GM10266 (cell line): ENCODE measurements at regions not wholly inside any gene's neighbourhood (a gene's known extent, or its start where the extent isn't known, plus 50 kb on each side); places are given as distances from the start of the nearest gene placed in this dataset.

ENCODE experiments used
- DNase-seq: peaks from one replicate; pipeline ENCODE4 v3.0.0; 2012; ENCODE audit errors: extremely low spot score
- TF ChIP-seq, protein P1 (sequence below): IDR thresholded peaks from 2 replicates; pipeline ENCODE4 v1.5.1; 2012; ENCODE audit warnings: mild to moderate bottlenecking, low read depth; ENCODE audit not compliant: control insufficient read depth, insufficient read depth; ENCODE audit errors: missing control alignments

DNA sequence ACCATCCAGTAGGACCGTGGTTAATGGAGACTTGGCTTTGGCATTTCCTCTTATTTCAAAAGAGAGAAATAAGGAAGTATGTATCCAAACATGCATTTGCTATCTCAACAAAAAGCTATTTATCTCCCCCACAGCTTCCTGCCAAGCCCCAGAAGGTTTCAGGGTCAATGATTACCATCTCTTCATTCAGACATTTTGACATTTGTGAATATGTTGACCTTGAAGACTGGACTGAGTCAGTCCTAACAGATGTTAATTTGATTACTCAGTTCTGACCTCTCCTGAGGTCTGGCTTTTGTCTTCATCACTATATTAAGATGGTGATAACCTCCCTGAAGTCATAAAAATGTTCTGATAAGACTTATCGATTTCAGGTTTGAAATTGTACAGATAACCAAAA is 479.4 kb downstream of the AGTPBP1 start:
- TF ChIP-seq, protein P1, sequence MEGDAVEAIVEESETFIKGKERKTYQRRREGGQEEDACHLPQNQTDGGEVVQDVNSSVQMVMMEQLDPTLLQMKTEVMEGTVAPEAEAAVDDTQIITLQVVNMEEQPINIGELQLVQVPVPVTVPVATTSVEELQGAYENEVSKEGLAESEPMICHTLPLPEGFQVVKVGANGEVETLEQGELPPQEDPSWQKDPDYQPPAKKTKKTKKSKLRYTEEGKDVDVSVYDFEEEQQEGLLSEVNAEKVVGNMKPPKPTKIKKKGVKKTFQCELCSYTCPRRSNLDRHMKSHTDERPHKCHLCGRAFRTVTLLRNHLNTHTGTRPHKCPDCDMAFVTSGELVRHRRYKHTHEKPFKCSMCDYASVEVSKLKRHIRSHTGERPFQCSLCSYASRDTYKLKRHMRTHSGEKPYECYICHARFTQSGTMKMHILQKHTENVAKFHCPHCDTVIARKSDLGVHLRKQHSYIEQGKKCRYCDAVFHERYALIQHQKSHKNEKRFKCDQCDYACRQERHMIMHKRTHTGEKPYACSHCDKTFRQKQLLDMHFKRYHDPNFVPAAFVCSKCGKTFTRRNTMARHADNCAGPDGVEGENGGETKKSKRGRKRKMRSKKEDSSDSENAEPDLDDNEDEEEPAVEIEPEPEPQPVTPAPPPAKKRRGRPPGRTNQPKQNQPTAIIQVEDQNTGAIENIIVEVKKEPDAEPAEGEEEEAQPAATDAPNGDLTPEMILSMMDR = no peak
- DNase-seq = no peak

DNA sequence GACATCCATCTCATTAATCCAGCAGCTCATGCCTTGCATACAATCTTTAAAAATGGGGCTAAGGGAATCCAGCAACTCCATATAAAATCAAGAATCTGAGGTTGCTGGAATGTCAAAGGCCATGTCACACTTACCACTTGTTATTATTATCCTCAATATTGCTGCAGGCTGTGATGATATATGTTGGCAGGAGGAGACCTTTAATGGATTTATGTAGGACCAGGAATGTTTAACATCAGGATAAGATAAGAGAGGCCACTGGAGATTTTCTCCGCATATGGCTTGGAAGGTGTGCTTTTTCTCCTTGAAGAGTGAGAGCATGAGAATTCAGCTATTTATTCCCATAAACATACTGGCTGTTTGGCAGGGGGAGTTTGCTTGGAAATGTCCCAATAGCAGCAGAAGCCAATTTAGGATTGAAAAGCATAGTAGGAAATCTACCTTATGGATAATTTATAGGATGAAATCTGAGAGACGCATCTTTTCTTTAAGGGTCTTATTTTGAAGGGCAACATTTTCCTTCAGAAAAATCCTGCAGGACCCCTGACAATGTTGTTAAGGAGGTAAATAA is 481.4 kb downstream of the AGTPBP1 start:
- DNase-seq = no peak

DNA sequence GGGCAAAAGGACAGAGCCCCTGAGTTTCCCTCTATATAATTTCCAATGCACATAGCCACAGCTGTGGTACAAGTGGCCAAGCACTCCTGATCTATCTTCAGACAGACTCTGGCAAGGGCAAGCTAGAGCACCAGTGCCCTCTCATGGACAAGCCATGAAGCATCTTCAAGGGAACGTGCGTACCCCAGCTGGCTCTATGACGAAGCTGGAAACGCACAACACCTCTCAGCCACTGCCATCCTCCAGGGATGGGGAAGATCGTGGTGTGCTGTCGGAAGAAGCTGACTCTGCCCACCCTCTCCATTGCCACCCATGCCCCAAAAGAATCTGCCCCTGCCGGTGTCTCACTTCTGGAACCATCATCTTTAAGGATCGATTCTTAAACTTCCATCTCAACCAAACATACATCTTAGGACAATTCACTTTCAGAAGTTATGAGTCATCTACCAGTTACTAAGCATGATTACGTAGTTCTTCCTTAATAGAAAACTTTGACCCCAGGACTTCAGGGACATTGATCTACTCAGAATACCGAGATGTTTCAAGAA is 482.9 kb downstream of the AGTPBP1 start:
- TF ChIP-seq, protein P1 = peak; percentile 63
- DNase-seq = peak; percentile 56

More for the DNA sequence above, 481.4 kb downstream of the AGTPBP1 start:
- TF ChIP-seq, protein P1 = no peak

DNA sequence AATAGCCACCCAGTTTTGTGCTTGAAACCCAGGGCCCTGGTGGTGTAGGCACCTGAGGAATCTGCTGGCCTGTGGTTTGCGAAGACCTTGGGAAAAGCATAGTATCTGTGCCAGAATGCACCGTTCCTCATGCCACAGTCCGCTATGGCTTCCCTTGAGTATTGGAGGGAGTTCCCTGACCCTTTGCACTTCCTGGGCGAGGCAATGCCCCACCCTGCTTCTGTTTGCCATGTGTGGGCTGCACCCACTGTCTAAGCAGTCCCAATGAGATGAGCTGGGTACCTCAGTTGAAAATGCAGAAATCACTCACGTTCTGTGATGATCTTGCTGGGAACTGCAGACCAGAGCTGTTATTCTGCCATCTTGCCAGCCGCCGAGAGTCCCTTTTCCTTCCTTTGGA is 483.5 kb downstream of the AGTPBP1 start:
- TF ChIP-seq, protein P1 = no peak
- no peak for DNase-seq

DNA sequence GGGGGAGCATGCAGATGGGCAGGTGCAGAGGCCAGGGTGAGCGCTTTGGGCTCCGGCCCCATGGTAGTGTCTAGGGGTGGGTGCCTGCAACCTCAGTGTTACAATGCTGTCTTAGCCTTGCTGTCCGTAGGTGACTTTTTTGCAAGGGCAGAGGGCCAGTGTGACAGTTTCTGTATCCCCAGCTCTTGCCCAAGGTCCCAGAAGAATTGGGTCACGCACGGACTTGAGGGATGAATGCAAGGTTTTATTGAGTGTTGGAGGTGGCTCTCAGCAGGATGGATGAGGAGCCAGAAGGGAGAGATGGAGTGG is 492.5 kb downstream of the AGTPBP1 start:
- TF ChIP-seq, protein P1 = no peak

DNA sequence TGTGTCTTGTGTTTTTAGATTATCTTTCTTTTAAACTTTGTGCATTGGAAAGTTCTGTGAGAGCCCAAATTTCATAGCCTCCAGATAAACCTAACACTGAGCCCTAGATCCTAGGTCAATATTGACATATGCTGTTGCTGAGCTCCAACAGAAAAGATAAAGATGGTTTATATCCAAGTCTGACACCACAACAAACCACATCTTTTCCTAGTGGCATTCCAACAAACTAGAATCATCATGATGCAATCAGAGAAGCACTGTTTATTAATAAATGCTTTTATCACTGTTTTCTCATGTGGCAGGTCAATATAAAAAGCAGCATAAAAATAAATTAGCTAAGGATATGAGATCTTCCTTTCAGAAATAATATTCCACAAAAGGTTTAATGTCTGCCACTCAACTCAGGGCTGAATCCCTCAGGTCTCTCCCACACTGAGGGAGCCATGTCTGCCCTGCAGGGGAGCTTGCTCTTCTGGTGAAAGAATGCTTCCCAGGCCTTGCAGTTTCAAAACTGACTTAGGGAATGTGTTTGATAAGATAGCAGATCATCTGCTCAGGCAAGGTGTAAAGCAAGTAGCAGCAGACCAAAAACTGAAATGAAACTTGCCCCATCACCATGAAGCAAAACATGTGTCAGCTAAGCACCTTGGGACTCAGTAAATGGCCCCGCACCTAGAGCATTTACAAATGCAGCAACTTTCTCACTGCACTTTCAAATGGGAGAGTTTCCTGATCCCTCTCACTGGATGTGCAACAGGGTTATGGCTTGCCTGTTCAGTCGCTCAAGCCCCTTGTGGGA is 493.0 kb downstream of the AGTPBP1 start:
- DNase-seq = no peak
- TF ChIP-seq, protein P1 = no peak

More for the DNA sequence above, 492.5 kb downstream of the AGTPBP1 start:
- DNase-seq = no peak

DNA sequence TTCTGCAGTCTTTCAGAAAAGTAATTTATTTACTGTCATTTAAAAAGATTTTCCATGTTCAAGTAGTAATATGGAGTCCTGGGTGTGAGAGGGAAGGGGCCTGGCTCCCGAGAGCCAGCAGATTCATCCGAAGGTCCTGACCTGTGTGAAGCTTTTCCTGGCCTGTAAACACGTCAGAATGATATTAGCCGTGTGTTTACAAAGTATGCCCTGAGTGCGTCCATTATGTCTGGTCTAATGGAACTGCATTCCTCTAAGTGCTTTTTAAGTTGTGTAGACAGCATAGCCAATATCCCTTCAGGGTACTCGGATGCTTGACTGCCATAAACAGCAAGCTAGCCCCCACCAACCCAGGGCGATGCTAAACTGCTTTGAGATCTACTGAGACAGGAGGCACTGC is 495.2 kb downstream of the AGTPBP1 start:
- no peak for DNase-seq
- TF ChIP-seq, protein P1 = no peak
